ENCODE measurements at regions not wholly inside any gene's neighbourhood (a gene's known extent, or its start where the extent isn't known, plus 50 kb on each side); places are given as distances from the start of the nearest gene placed in this dataset.

GRCh38 chr3:164851204-164851603 is 227.1 kb downstream of the SI start:
- Histone ChIP-seq H3K27me3 (ENCODE audit: low read depth) (no peaks in the 10 kb centered on the region), H3K36me3 (no peaks in the 10 kb centered on the region), H3K9me3 (no peaks in the 10 kb centered on the region), H3K4me3 (no peak overlapping the region), H3K27ac (no peak overlapping the region), H3K4me1 (no peaks in the 10 kb centered on the region)
- no peak for ATAC-seq
- no peak for DNase-seq
- intact Hi-C loops (cut with DNase I) = no loop called here
- TF ChIP-seq CTCF (IDR thresholded peaks at IDR 0.05) = no peak

GRCh38 chr3:164848923-164849322 is 229.4 kb downstream of the SI start:
- Histone ChIP-seq H3K27me3 (ENCODE audit: low read depth) (no peaks in the 10 kb centered on the region), H3K4me3 (no peak overlapping the region), H3K9me3 (no peaks in the 10 kb centered on the region), H3K36me3 (no peaks in the 10 kb centered on the region), H3K4me1 (no peaks in the 10 kb centered on the region), H3K27ac (no peak overlapping the region)
- TF ChIP-seq CTCF (IDR thresholded peaks at IDR 0.05) = no peak
- intact Hi-C loops (cut with DNase I) = no loop called here
- no peak for DNase-seq
- ATAC-seq = no peak

GRCh38 chr3:164845739-164846138 is 232.6 kb downstream of the SI start:
- Histone ChIP-seq H3K36me3 (no peaks in the 10 kb centered on the region), H3K4me1 (no peaks in the 10 kb centered on the region), H3K27ac (no peak overlapping the region), H3K4me3 (no peak overlapping the region), H3K9me3 (no peaks in the 10 kb centered on the region), H3K27me3 (ENCODE audit: low read depth) (no peaks in the 10 kb centered on the region)
- ATAC-seq = no peak
- DNase-seq = no peak
- intact Hi-C loops (cut with DNase I) = no loop called here
- TF ChIP-seq CTCF (IDR thresholded peaks at IDR 0.05) = no peak

- Histone ChIP-seq H3K27ac (no peak overlapping the region), H3K4me1 (no peaks in the 10 kb centered on the region), H3K27me3 (ENCODE audit: low read depth) (no peaks in the 10 kb centered on the region), H3K4me3 (no peak overlapping the region), H3K9me3 (no peaks in the 10 kb centered on the region), H3K36me3 (no peaks in the 10 kb centered on the region)
- no peak for ATAC-seq
- no peak for TF ChIP-seq CTCF (IDR thresholded peaks at IDR 0.05)
- intact Hi-C loops (cut with DNase I) = no loop called here
- no peak for DNase-seq
Observed at GRCh38 chr3:164832216-164832615, 246.1 kb downstream of the SI start.

GRCh38 chr3:164818318-164818717 is 260.0 kb downstream of the SI start:
- Histone ChIP-seq H3K4me3 (no peak overlapping the region), H3K4me1 (no peaks in the 10 kb centered on the region), H3K36me3 (no peaks in the 10 kb centered on the region), H3K9me3 (no peaks in the 10 kb centered on the region), H3K27ac (no peak overlapping the region), H3K27me3 (ENCODE audit: low read depth) (no peaks in the 10 kb centered on the region)
- DNase-seq (no peak), ATAC-seq (no peak)
- intact Hi-C loops (cut with DNase I) = no loop called here
- TF ChIP-seq CTCF (IDR thresholded peaks at IDR 0.05) = no peak

- H3K4me1 ChIP-seq = no peaks in the 10 kb centered on the region
- no peaks in the 10 kb centered on the region for H3K9me3 ChIP-seq
- TF ChIP-seq CTCF (IDR thresholded peaks at IDR 0.05) = no peak
- H3K4me3 ChIP-seq = no peak overlapping the region
- ATAC-seq = peak in 1 of 2 donors; percentile 13
- intact Hi-C loops (cut with DNase I) = no loop called here
- H3K27me3 ChIP-seq (ENCODE audit: low read depth) = no peaks in the 10 kb centered on the region
- no peaks in the 10 kb centered on the region for H3K36me3 ChIP-seq
- DNase-seq = no peak
- H3K27ac ChIP-seq = no peak overlapping the region
Observed at GRCh38 chr3:164814106-164814505, 264.2 kb downstream of the SI start.

All from lower lobe of right lung (tissue), 2 donors.